ENCODE measurements at regions not wholly inside any gene's neighbourhood (a gene's known extent, or its start where the extent isn't known, plus 50 kb on each side); places are given as distances from the start of the nearest gene placed in this dataset.
A peak's percentile ranks its signal among the peaks of the same experiment; 100 is the strongest.

DNA sequence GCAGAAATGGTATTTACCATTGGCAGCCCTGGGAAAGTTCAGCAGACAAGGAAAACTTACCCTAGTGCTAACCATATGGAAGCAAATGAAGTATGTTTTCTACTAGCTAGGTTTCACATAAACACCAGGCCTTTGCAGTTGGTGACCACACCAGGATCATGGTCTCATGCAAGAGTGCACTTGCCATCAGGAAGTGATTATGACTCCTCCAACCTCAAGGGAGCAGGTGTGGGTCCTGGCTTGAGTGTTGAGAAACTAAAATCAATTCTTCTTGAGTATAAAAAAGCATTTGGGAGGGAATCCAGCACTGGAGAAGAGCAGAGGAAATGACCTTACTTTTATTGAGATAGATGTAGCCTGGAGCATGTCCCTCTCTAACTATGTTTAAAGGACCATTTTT, 56.8 kb upstream of the SPAG16 start (continued):
- peak; percentile 93 for TF ChIP-seq MTA3 (IDR thresholded peaks at IDR 0.05; ENCODE audit: borderline replicate concordance, low read length)
- no peak for TF ChIP-seq ZNF24 (IDR thresholded peaks at IDR 0.05)
- no peak for TF ChIP-seq EZH2 (IDR thresholded peaks at IDR 0.05; ENCODE audit: borderline replicate concordance, control insufficient read depth, low read depth, low read length)
- TF ChIP-seq RAD21 (IDR thresholded peaks at IDR 0.05; ENCODE audit: insufficient read depth, low read depth, low read length), result peak; percentile 30; the same call in 1 of the 2 replicates
- no peak for TF ChIP-seq SP1 (IDR thresholded peaks at IDR 0.05; ENCODE audit: low read depth, low read length)
- TF ChIP-seq ASH2L (IDR thresholded peaks at IDR 0.05; ENCODE audit: borderline replicate concordance, low read depth), result no peak
- TF ChIP-seq, protein P1, sequence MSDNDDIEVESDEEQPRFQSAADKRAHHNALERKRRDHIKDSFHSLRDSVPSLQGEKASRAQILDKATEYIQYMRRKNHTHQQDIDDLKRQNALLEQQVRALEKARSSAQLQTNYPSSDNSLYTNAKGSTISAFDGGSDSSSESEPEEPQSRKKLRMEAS (IDR thresholded peaks at IDR 0.05; ENCODE audit: low read depth, low read length), result no peak
- no peak for TF ChIP-seq HDAC2 (IDR thresholded peaks at IDR 0.05)
- peak in 1 of 2 experiments; percentile 60; a peak in 1 of 4 replicates for TF ChIP-seq CEBPB (IDR thresholded peaks at IDR 0.05; ENCODE audit: borderline replicate concordance in 1 of 2, low read depth in 2 of 2, low read length in 2 of 2)
- TF ChIP-seq MTA2 (IDR thresholded peaks at IDR 0.05; ENCODE audit: low read depth), result 0 out of 2 replicates have a peak, but pooled peaks have one; percentile 44
- TF ChIP-seq FOXM1 (IDR thresholded peaks at IDR 0.05; ENCODE audit: low read depth, low read length), result peak; percentile 97
- TF ChIP-seq, protein P2, sequence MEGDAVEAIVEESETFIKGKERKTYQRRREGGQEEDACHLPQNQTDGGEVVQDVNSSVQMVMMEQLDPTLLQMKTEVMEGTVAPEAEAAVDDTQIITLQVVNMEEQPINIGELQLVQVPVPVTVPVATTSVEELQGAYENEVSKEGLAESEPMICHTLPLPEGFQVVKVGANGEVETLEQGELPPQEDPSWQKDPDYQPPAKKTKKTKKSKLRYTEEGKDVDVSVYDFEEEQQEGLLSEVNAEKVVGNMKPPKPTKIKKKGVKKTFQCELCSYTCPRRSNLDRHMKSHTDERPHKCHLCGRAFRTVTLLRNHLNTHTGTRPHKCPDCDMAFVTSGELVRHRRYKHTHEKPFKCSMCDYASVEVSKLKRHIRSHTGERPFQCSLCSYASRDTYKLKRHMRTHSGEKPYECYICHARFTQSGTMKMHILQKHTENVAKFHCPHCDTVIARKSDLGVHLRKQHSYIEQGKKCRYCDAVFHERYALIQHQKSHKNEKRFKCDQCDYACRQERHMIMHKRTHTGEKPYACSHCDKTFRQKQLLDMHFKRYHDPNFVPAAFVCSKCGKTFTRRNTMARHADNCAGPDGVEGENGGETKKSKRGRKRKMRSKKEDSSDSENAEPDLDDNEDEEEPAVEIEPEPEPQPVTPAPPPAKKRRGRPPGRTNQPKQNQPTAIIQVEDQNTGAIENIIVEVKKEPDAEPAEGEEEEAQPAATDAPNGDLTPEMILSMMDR (IDR thresholded peaks at IDR 0.05 in 2 of 3, conservative IDR thresholded peaks at IDR 0.05 in 1 of 3; ENCODE audit: control insufficient read depth in 2 of 3, extremely low read depth in 1 of 3, insufficient read depth in 1 of 3, low read depth in 3 of 3, low read length in 3 of 3), result no peak
- TF ChIP-seq CREM (IDR thresholded peaks at IDR 0.05; ENCODE audit: low read depth), result peak; percentile 81
- no peak for TF ChIP-seq NRF1 (conservative IDR thresholded peaks at IDR 0.05; ENCODE audit: low read depth, low read length)
- TF ChIP-seq CHD1 (IDR thresholded peaks at IDR 0.05; ENCODE audit: low read depth, low read length), result no peak
- no peak for TF ChIP-seq TBL1XR1 (IDR thresholded peaks at IDR 0.05; ENCODE audit: low read depth, low read length)
- no peak for TF ChIP-seq BACH1 (IDR thresholded peaks at IDR 0.05; ENCODE audit: borderline replicate concordance)
- peak; percentile 83 for TF ChIP-seq JUNB (IDR thresholded peaks at IDR 0.05)
- TF ChIP-seq NFIC (IDR thresholded peaks at IDR 0.05; ENCODE audit: low read depth, low read length), result peak; percentile 97
- TF ChIP-seq MXI1 (IDR thresholded peaks at IDR 0.05; ENCODE audit: low read depth, low read length), result no peak
- TF ChIP-seq RBBP5 (conservative IDR thresholded peaks at IDR 0.05), result no peak
- TF ChIP-seq, protein P3, sequence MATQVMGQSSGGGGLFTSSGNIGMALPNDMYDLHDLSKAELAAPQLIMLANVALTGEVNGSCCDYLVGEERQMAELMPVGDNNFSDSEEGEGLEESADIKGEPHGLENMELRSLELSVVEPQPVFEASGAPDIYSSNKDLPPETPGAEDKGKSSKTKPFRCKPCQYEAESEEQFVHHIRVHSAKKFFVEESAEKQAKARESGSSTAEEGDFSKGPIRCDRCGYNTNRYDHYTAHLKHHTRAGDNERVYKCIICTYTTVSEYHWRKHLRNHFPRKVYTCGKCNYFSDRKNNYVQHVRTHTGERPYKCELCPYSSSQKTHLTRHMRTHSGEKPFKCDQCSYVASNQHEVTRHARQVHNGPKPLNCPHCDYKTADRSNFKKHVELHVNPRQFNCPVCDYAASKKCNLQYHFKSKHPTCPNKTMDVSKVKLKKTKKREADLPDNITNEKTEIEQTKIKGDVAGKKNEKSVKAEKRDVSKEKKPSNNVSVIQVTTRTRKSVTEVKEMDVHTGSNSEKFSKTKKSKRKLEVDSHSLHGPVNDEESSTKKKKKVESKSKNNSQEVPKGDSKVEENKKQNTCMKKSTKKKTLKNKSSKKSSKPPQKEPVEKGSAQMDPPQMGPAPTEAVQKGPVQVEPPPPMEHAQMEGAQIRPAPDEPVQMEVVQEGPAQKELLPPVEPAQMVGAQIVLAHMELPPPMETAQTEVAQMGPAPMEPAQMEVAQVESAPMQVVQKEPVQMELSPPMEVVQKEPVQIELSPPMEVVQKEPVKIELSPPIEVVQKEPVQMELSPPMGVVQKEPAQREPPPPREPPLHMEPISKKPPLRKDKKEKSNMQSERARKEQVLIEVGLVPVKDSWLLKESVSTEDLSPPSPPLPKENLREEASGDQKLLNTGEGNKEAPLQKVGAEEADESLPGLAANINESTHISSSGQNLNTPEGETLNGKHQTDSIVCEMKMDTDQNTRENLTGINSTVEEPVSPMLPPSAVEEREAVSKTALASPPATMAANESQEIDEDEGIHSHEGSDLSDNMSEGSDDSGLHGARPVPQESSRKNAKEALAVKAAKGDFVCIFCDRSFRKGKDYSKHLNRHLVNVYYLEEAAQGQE (IDR thresholded peaks at IDR 0.05; ENCODE audit: low read depth, low read length), result no peak
- TF ChIP-seq NR2C2 (IDR thresholded peaks at IDR 0.05; ENCODE audit: borderline replicate concordance, control insufficient read depth, insufficient read length, low read depth), result no peak
- TF ChIP-seq ZBED1 (IDR thresholded peaks at IDR 0.05; ENCODE audit: borderline replicate concordance), result peak; percentile 96; the same call in 1 of the 2 replicates
- TF ChIP-seq SREBF2 (IDR thresholded peaks at IDR 0.05; ENCODE audit: low read length), result no peak
- peak; percentile 30; the same call in 1 of the 2 replicates for TF ChIP-seq ATF7 (IDR thresholded peaks at IDR 0.05; ENCODE audit: low read depth)
- TF ChIP-seq IKZF1 (conservative IDR thresholded peaks at IDR 0.05), result peak; percentile 77
- no peak for TF ChIP-seq STAT1 (conservative IDR thresholded peaks at IDR 0.05)

Data from GM12878 (cell line).